ENCODE measurements at regions not wholly inside any gene's neighbourhood (a gene's known extent, or its start where the extent isn't known, plus 50 kb on each side); places are given as distances from the start of the nearest gene placed in this dataset.

GRCh38 chr17:20787281-20787680 lies 207.8 kb downstream of the CDRT15L2 start:
- TF ChIP-seq CTCF (IDR thresholded peaks at IDR 0.05; ENCODE audit: low read length) (no peak), EZH2 (optimal IDR thresholded peaks at IDR 0.05; ENCODE audit: low read depth, low read length) (no peak), EZH2phosphoT487 (IDR thresholded peaks at IDR 0.05; ENCODE audit: low read length) (no peak)

All from MM.1S (cell line).